Umbilical cord (tissue), 1 donor: ENCODE measurements at regions not wholly inside any gene's neighbourhood (a gene's known extent, or its start where the extent isn't known, plus 50 kb on each side); places are given as distances from the start of the nearest gene placed in this dataset.

Experiments
- DNase-seq: peaks from one replicate; pipeline ENCODE4 v3.0.0-alpha.2; 2015; ENCODE audit warnings: low spot score

DNA sequence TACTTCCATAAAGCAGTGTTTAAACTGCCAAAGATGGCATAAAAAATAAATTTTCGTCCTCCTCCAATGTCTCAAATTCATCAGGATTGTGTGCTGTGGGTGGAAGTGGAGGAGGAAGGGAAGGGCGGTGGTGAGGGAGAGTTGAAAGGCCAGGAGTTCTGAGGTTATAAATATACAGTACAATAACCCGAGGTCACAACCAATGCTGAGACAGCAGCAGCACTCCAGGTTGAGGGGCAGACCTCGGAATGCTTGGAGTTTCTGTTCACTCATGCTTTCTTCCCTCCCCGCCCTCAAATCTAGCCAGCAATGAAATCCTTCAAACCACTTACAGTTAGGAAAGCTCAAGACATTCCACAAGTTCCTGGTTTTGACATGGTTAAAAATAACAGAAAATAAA lies 134.0 kb upstream of the SMAD1 start:
- DNase-seq, result peak; percentile 46

DNA sequence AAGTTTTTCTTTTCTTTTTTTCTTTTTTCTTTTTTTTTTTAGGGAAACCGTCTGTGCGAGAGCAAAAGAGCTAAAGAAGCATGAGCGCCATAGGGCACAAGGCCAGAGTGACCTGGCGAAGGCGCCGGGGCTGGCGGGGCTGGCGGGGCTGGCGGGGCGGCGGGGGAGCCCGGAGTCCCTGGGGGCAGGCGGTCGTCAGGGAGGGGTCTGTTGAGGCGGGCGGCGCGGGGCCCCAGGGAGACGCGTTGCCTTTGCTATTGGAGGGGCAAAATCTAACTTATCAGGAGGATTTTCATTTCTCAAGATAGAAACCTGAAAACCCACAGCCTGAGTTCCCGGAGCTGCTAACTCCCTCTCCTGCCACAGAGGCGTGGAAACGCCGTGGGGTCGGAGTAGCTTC lies 135.6 kb upstream of the SMAD1 start:
- no peak for DNase-seq

DNA sequence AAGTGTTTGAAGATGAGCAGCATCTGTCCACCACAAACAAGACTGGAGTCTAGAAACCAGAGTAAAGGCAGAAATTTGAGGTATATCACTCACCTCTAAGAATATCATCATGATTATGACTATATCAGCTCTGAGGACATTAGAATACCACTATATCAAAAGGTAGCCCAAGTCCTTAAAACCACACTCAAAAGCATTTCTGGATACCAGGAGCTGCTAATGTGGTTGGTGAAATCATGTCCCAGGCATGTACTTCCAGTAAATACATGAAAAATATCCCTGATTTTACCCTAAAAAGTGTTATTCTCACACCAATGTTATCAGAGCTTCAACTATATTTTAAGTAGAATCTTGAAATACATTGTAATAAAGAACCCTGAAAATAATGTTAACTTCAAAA lies 136.3 kb upstream of the SMAD1 start:
- no peak for DNase-seq

DNA sequence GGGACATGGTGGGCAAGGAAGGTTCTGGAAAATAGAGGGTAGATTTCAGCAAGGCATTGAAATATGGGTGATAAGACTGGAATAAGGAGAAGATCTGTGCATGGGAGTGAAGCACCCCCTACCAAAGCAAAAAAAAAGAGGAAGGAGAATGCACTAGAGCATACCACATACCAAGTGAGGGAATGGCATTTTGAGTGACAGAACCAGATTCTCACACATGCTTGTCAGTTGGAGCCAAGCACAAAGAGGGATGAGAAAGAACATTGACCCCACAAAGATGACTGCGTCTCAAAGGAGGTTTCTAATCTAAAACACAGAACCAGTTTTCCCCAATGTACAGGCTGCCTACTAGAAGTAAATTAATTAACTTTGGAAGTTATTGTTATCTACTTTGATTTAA lies 140.3 kb upstream of the SMAD1 start:
- no peak for DNase-seq

DNA sequence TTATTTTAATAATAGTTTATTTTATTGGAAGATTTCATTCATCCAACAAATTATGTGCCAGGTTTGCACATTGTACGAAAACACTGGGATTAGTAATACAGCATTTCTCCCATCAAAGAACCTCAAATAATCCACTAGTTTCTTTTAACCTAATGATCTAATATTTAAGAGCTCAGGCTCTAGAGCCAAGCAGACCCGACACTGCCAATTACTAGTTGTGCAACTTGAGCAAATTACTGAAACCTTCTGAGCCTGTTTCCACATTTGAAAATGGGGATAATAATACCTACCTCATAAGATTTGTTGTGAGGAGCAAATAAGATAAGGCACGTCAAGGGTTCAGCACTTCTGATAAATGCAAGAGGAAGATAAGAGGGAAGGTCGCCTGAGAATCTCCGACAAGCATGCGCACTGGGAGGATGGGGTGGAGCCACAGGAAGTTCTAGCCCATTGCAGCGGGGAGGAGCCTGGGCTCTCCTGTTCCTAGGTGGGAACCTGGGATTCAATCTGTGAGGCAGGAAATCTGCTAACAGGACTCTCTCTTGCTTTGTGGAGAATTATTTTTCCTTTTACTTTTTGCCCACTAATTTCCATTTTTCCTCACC lies 141.5 kb upstream of the SMAD1 start:
- no peak for DNase-seq

DNA sequence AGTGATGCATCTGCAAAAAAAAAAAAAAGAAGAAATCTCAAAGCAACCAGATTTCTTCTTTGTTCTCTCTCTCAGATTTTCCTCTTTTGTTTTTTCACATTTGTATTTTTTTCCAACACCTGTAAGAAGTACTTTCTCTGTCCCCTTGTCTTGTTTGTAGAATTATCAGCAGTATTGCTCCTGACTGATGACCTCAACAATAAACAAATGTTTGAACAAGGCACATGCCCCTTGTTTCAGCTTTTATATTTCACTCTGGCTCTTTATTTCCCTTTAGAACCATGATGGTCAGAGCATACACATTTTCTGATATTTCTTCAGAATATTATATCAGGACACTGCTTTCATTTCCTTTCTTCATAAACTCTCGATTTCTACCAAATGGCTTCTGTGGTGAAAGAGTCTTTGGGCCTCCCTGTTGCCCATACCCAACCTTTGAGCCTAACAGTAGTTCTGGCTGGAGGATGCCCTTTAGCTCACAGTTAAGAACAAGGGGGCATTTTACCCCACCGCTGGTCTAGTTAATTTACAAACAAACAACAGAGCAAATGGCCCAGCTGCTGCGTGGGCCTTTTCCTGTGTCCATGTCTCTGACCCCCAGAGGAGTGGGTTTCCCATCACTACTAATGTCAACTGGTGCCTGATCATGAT lies 142.5 kb upstream of the SMAD1 start:
- DNase-seq, result no peak

DNA sequence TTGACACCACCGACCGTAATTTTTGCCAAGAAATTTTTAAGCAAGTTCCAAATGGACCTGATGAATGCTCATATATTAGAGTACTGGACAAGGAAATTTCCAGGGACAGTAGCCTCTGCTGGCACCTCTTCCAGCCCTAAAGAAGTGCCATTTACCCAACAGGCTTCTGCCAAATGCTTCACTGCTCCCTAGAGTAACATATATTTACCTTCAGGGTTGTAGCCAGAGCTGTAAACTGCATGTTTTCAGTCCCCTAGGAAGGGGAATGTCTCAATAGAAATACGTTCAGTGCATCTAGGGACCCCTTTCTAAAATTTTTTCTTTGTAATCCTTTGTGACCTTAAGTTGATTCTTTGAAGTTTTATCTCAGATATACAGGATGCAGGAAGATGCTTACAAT lies 143.1 kb upstream of the SMAD1 start:
- DNase-seq, result no peak

DNA sequence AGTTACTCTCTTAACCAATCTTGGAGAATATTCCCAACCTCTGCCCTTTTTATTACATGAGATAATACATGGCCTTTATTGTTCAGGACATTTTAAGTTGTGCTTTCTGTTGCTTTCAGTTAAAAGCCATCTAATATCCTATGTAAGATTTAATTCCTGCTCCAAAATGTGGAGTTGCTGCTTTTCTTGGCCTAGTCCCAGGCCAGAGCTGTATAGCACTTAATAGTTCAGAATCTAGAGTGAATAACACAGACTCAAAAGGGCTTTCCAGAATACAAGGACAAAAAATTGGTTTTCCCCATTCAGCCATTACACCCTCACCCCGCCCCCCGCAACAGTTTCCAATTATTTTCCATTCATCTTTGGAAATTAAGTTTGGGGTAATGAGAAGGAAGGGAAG lies 144.3 kb upstream of the SMAD1 start:
- DNase-seq, result no peak

DNA sequence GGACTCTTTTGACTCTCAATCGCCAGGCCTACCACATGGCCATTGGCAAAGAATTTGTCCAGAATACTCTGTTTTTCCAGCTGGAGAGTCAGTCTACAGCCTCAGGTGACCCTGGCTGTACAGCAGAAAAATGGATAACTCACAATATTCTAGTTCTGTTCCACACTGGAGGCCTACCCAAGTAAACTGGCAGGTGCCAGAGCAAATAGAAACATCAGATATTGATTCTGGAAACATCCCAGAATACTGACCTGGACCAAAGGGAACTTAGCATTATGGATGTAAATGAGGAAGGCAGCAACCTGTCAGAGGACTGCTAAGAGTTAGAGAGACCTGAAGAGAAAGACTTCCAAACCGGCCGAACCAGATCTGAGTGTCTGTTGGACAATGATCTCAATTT lies 147.9 kb upstream of the SMAD1 start:
- peak; percentile 7 for DNase-seq

DNA sequence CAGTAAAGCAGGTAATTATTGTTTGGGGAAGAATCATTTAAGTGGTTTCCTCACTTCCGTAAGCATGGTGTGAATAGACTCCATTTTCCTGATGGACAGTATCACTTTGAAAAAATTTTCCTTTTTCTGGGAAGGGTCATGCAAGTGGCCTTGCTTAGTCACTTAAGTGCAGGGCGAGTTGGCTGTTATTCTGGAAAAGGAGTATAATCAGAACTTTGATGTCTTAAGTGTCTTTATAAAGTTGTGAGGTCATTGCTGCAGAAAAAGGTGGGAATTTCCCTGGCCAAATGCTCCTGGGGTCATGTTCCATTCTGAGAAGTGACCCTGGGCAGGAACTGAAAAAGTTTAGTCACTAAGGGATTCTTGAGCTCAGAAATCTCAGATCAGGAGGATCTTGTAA lies 146.1 kb upstream of the OTUD4 start:
- no peak for DNase-seq

DNA sequence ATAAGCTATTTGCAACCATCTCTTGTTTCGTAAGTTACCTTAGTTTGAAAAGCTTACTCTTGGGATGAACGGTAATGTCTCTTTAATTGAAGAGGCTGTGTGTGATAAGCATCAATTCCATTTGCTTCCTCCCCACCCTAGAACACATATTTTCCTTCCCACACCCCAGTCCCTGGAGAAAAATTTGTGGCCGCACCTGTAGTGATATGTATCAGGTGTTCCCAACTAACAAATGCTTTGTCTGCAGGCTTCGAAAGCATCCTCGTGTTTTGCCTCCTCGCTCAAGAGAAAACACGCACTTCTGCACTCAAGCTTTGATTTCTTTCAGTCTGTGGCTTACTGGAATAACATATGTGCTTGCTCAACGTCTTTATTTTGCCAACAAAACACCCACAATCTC lies 143.8 kb upstream of the OTUD4 start:
- no peak for DNase-seq

DNA sequence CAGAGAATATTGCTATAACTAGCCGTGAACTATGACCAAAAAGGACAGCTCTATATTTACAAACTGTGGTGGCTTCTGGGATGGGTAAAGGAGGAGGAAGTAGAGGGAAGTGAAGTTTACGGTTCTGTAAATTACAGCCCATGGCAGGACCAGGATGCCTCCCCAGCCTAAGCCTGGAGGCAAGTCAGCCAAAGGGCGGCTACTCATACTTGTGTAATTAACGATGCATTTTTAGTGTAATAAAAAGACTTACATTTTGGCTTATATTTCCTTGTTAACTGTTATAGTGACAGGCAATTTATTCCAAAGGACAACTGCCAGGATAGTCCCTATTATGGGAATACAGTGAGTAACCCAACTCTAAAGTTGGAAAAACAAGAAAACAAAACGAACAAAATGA lies 139.9 kb upstream of the OTUD4 start:
- no peak for DNase-seq

DNA sequence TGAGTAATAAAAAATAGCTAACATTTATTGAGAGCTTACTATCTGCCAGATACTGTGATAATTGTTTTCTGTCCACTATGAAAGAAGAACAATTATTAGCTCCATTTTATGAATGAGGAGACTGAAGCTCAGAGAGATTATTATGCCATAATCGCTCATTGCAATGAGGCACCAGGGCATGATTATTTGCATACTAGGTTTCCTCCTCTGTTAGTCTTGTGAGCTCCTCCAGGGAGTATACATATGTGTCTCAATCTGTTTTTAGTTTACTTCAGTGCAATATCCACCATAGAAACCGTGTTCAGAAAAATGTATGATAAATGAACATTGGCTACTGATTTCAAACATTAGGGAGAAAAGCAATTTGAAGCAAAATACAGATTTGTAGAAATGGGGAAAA lies 139.4 kb upstream of the OTUD4 start:
- no peak for DNase-seq

DNA sequence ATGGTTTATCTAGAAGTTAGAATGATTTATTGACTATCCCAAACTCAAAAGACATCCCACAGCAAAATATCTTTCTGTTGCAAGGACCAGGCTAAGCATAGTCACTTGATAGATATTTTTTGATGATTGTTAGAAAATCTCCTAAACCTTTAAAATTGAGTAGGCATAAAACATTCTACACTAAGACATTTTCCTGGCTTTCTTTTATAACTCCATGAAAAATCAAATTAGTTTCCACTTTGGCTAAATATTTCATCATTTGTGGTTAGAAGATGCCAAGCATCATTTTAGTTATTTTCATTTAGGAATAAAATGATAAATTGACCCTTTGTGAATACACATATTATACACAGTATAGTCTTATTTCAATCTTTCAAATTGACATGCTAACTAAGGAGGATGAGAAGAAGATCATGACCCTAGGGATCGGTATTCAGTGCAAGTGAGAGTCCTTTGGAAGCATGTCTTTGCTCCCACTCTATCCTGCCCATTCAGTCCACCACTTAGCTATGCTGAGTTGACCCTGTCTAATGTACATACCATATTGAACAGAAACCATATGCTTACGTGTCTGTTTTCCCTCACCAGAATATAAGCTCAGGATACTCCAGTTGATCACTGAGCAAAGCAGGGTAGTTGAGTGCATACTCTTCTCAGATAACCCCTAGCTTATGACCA lies 136.6 kb upstream of the OTUD4 start:
- no peak for DNase-seq

DNA sequence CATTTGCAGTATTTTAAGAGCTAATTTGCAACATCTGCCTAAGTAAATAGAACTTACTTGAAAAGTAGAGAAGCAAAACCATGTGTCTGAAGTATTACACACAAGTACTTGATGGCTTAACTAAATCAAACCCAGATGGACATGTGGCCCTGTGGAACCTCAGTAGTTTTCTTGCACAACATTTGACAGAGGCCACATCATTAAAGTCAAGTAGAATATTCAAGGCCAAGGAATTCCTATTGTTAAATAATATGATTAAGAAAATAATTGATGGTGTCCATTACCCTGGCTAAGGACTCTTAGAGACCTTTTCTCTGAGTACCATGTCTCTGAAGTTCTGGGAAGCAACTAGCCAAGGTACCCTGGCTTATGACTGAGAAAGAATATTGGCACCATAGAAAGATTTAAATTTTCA lies 135.4 kb upstream of the OTUD4 start:
- DNase-seq, result no peak

DNA sequence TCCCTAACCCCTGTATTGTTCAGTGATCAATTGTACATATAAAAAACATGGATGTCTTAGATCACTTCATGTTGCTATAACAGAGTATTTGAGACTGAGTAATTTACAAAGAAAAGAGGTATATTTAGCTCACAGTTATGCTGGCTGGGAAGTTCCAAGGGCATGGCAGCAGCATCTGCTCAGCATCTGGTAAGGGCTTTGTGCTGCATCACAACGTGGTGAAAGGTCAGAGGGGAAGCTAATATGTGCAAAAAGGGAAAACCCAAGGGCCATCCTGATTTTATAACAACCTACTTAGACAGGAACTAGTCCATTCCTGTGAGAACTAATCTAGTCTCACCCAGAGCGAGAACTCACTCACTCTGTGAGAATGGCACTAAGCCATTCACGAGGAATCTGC lies 128.2 kb upstream of the OTUD4 start:
- DNase-seq, result no peak

DNA sequence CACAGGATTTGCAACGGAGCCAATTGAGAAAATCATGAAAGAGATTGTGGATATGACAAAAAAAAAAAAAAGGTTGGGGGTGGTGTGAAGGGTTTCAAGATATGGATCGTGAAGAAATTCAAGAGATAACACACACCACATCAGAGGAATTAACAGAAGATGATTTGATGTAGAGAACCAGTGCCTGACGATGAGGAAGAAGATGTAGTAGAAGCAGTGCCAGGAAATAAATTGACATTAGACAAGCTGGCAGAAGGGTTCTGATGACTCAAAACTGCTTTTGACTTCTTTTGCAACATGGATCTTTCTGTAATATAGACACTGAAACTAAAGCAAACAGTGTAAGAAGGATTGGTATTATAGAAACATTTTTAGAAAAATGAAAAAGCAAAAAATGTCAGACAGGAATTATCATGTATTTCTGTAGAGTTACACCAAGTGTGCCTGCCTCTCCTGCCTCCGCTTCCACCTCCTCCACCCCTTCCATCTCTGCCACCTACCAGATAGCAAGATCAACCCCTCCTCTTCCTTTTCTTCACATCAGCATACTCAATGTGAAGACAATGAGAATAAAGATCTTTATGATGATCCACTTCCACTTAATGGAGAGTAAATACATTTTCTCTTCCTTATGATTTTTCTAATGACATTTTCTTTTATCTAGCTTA lies 127.5 kb upstream of the OTUD4 start:
- no peak for DNase-seq

DNA sequence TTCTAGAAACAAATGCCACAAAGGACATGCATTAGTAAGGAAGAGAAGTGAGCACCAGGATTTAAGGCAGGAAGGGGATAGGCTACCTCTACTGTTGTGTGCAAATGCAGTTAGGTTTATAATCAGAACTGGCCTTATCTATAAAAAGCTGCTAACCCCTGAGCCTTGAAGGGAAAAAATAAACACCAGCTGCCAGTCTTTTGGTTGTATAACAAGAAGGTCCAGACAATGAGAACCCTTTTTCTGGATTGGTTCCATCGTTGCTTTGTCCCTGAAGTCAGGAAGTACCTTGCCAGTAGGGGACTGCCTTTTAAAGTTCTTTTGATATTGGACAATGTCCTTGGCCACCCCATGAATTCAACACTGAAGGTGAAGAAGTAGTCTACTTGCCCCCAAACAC lies 126.7 kb upstream of the OTUD4 start:
- no peak for DNase-seq

DNA sequence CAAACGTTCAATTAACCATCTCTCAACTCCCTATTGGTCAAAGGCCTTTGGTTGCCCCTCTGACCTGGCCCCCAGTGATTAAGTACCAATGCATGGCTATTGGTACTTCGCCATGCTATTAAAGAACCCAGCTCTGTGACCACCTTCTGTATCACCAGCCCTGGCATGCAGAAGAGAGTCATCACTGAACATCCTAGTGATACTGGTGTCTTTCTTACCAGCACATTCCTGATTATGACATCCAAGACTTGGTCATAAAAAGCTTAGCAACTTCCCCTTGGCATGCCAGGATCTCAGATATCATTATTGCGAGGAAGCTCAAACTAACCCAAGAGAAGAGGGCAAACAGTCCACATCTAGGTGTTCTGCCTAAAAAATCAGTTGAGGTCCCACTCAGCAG lies 122.3 kb upstream of the OTUD4 start:
- no peak for DNase-seq

DNA sequence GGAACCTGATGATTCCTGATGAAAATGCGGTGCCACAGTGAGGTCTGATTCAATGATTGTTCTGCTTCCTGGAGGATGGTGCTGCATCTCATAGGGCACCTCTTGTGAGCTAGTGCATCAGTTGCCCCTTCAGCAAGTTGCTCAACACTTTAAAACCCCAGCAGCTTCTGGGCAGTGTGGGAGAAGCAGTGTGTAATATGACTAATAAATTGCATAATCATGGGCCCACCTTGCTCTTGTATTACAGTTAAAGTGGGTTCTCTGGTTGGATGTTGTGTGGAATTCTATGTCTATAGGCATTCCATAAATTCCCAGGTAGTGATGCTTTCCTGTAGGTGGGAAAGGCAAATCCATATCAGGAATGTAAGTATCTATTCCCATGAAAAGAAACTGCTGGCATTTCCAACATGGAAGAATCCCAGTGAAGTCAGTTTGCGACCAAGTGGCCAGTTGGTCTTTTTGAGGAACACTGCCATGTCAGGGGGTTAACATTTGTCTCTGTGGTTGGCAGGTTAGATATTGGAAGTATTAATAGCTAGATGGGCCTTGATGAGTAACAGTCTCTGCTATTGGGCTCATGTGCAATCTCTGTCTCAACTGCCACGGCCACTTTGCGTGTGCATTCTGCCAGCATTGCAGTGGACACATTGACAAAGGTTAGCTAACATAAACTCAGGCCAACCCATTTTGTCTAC lies 121.1 kb upstream of the OTUD4 start:
- no peak for DNase-seq

DNA sequence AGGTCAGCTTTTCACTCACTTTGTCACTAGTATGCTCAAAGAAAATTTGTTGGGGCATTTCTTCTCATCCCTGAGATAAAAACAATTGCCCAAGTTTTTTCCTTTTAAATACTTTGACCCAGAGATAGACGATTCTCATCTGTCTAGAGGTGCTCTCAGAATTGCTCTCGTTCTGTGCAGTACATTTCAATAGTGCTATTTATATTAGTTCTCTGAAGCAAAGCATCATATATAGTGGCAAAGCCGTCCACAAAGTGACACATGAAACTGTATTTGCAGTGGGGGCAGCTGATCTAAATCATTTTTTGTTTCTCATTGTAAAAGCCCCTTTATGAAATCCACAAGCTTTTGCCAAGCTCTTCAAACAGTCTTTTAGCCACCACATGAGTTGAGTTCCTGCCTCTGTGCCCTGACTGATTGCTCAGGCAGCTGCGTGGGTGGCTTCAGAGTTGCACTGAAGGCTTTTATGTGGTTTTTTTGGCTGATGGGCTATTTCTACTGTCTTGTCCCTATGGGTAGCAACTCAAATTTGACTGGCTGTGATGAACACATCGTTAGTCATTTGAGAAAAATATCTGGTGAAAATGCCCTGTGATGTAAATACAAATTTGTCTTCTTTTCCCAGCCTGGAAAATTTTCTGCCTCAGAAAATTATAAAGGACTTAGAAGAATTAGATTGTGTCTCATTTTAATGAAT lies 119.1 kb upstream of the OTUD4 start:
- DNase-seq, result no peak

DNA sequence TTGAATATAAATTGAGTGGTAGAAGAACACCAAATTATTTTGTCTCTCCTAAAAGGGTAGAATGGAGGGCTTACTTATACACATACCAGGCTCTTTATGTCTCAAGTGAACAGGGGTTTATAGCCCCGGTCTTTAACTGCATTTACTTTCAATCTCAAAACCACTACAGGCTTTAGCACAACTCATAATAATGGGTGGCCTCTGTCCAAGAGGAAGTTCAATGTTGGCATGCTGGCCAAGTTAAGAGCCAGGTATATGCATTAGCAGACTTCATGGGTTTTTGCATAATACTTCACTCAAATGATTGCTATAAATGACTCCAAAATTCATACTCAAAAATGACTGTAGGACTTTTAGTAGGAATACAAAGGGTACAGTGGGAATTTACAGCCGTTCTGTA lies 118.5 kb upstream of the OTUD4 start:
- DNase-seq, result no peak
